ENCODE measurements at regions not wholly inside any gene's neighbourhood (a gene's known extent, or its start where the extent isn't known, plus 50 kb on each side); places are given as distances from the start of the nearest gene placed in this dataset.

GRCh38 chr15:31510057-31510456, 183.4 kb downstream of the KLF13 start:
- no peak for DNase-seq (ENCODE audit: low read depth, low spot score)

- DNase-seq (ENCODE audit: low read depth, low spot score) = no peak
Measured at GRCh38 chr15:31511707-31512310, 185.2 kb downstream of the KLF13 start.

GRCh38 chr15:31513178-31513577, 186.5 kb downstream of the KLF13 start:
- no peak for DNase-seq (ENCODE audit: low read depth, low spot score)

GRCh38 chr15:31516440-31516839, 189.8 kb downstream of the KLF13 start:
- no peak for DNase-seq (ENCODE audit: low read depth, low spot score)

- DNase-seq (ENCODE audit: low read depth, low spot score) = no peak
Measured at GRCh38 chr15:31516874-31517273, 190.2 kb downstream of the KLF13 start.

- no peak for DNase-seq (ENCODE audit: low read depth, low spot score)
Measured at GRCh38 chr15:31517711-31518110, 191.1 kb downstream of the KLF13 start.

GRCh38 chr15:31522028-31522427, 195.4 kb downstream of the KLF13 start:
- DNase-seq (ENCODE audit: low read depth, low spot score) = no peak

GRCh38 chr15:31523027-31523654, 196.5 kb downstream of the KLF13 start:
- DNase-seq (ENCODE audit: low read depth, low spot score) = no peak

- no peak for DNase-seq (ENCODE audit: low read depth, low spot score)
Measured at GRCh38 chr15:31523655-31524049, 197.0 kb downstream of the KLF13 start.

- no peak for DNase-seq (ENCODE audit: low read depth, low spot score)
Measured at GRCh38 chr15:31525185-31525695, 198.6 kb downstream of the KLF13 start.

- no peak for DNase-seq (ENCODE audit: low read depth, low spot score)
Measured at GRCh38 chr15:31525988-31526665, 199.5 kb downstream of the KLF13 start.

- DNase-seq (ENCODE audit: low read depth, low spot score) = no peak
Measured at GRCh38 chr15:31526916-31527690, 200.5 kb downstream of the KLF13 start.

GRCh38 chr15:31528846-31529245, 202.2 kb downstream of the KLF13 start:
- no peak for DNase-seq (ENCODE audit: low read depth, low spot score)

GRCh38 chr15:31537770-31538592, 211.3 kb downstream of the KLF13 start:
- no peak for DNase-seq (ENCODE audit: low read depth, low spot score)

- DNase-seq (ENCODE audit: low read depth, low spot score) = no peak
Measured at GRCh38 chr15:31540633-31541032, 214.0 kb downstream of the KLF13 start.

- no peak for DNase-seq (ENCODE audit: low read depth, low spot score)
Measured at GRCh38 chr15:31544361-31544760, 217.7 kb downstream of the KLF13 start.

GRCh38 chr15:31545257-31545656, 218.6 kb downstream of the KLF13 start:
- no peak for DNase-seq (ENCODE audit: low read depth, low spot score)

GRCh38 chr15:31550211-31550977, 223.8 kb downstream of the KLF13 start:
- no peak for DNase-seq (ENCODE audit: low read depth, low spot score)

- DNase-seq (ENCODE audit: low read depth, low spot score) = no peak
Measured at GRCh38 chr15:31551323-31551722, 224.7 kb downstream of the KLF13 start.

- DNase-seq (ENCODE audit: low read depth, low spot score) = no peak
Measured at GRCh38 chr15:31552482-31553099, 226.0 kb downstream of the KLF13 start.

All from pulmonary artery endothelial cell (primary cell).